ENCODE measurements at regions not wholly inside any gene's neighbourhood (a gene's known extent, or its start where the extent isn't known, plus 50 kb on each side); places are given as distances from the start of the nearest gene placed in this dataset.
"Not testable (repeated sequence)": the region's sequence is repeated elsewhere in the genome, so short reads cannot be mapped to it uniquely, and the experiment has no call there.

DNA sequence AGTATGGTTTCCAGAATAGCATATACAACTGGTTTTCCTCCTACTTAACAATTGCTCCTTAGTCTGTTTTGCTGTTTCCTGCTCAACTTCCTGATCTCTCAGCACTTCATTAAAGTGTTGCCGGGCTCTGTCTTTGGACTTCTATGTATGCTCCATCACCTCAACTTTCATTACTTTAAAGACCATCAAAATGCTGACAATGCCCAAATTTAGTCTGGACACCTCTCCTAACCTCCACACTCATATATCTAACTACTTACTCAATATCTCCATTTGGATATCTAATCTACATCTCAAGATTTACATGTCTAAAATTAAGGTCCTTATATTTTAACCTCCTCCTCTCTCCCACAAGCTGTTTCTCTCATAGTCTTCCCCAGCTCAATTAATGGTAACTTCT, 54.4 kb upstream of the LGR5 start:
- FAIRE-seq (no peak), DNase-seq (ENCODE audit: low spot score in 2 of 2) (no peak)

DNA sequence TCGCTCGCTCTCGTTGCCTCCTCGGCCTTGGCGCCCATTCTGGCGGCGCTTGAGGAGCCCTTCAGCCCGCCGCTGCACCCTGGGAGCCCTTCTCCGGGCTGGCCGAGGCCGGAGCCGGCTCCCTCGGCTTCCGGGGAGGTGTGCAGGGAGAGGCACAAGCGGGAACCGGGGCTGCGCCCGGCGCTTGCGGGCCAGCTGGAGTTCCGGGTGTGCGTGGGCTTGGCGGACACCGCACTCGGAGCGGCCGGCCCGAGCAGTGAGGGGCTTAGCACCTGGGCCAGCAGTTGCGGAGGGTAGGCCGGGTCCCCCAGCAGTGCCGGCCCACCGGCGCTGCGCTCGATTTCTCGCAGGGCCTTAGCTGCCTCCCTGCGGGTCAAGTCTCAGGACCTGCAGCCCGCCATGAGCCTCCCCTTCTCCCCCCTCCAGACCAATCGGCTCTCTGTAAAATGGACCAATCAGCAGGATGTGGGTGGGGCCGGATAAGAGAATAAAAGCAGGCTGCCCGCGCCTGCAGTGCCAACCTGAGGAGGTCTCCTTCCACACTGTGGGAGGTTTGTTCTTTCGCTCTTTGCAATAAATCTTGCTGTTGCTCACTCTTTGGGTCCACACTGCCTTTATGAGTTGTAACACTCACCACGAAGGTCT, 62.8 kb upstream of the LGR5 start:
- DNase-seq (ENCODE audit: low spot score in 2 of 2); FAIRE-seq: not testable (repeated sequence)

DNA sequence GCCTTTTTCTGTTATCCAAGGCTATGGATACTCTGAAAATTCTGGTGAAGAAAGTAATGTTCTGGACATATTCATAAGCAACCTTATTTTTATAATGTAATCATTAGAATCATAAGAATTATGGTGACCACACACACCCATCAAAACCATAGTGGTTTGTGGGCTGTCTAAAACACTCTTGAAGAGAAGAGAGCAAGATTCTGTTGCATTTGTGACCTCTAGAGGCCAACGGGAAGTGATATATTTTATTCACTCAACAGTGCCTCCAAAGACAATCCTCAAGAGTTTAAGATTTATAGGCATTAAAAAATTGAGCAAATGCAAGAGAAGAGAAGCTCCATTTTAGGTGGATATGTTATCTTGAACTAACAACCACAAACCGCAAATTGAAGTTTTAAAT, 68.5 kb upstream of the LGR5 start:
- FAIRE-seq (no peak), DNase-seq (ENCODE audit: low spot score in 2 of 2) (no peak)

DNA sequence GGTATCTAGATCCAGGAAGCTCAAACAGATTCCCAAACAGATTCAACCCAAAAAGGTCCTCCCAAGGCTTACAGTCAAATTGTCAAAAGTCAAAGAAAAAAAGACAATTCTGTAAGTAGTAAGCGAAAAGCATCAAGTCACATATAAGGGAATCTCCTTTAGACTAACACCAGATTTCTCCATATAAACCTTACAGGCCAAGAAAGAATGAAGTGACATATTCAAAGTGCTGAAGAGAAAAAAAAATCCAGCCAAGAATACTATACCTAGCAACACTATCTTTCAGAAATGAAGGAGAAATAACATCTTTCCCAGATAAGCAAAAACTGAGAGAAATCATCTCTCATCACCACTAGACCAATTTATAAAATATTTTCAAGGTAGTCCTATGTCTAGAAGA, 79.6 kb upstream of the LGR5 start:
- FAIRE-seq, result no peak
- no peak for DNase-seq (ENCODE audit: low spot score in 2 of 2)

DNA sequence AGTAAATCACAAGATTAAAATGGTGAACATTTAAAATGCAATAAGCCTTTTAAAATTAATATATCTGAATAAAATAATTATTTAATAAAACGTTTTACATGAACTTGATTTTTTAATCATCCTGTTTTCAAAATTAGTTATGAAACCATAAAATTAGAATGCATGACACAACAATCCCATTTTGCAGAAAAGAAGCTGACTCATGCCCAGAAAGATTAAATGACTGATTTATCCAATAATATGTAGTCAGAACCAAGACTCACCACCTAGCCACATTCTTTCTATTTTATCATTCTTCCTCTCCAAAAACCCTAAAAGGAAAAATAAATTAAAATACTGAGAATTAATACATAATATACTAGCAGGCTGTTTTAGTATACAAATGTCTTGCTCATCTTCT, 83.0 kb upstream of the LGR5 start:
- DNase-seq (ENCODE audit: low spot score in 2 of 2) (no peak), FAIRE-seq (peak; percentile 94)

DNA sequence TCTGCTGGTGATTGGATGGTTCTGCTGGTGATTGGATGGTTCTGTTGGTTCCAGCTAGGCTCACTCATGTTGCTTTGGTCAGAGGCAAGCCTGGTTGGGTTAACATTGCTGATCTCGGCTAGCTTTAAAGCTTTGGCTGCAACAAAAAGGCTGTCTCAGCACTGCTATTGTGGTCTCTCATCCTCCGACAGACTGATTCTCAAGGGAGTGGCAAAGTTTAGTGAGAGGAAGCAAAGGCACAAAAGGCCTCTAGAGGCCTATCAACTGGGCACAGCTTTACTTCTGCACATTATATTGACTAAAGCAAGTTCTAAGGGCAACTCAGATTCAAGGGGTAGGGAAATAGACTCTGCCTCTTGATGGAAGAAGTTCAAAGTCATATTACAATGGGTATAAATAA, 84.7 kb upstream of the LGR5 start:
- no peak for DNase-seq (ENCODE audit: low spot score in 2 of 2)
- no peak for FAIRE-seq

DNA sequence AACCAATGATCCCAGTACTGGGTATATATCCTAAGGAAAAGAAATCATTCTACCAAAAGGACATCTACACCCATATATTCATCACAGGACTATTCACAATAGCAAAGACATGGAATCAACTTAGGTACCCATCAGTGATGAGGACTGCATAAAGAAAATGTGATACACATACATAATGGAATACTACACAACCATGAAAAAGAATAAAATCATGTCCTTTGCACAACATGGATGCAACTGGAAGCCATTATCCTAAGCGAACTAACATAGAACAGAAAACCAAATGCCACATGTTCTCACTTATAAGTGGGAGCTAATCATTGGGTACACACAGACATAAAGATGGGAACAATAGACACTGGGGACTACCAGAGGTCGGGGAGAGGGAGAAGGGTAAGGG, 86.0 kb upstream of the LGR5 start:
- FAIRE-seq (no peak), DNase-seq (ENCODE audit: low spot score in 2 of 2) (no peak)

DNA sequence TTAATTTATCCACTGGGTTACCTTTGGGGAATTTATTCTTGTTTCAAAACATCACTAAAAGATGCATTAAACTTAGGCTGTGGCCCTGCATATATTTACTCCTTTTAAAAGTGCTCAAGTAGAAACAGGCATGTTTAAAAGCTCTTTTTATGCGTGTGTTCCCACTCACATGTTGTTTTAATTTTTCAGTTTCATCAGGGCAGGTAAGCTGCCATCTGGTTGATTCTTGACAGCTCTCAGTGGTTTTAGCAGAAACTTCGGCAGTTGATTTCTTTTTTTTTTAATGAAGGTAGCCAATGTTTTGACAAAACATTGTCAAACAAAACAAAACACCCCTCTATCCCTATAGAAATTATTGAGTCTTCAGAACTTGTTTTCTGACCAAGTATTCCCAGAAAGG, 89.6 kb upstream of the LGR5 start:
- DNase-seq (ENCODE audit: low spot score in 2 of 2) (no peak), FAIRE-seq (no peak)

DNA sequence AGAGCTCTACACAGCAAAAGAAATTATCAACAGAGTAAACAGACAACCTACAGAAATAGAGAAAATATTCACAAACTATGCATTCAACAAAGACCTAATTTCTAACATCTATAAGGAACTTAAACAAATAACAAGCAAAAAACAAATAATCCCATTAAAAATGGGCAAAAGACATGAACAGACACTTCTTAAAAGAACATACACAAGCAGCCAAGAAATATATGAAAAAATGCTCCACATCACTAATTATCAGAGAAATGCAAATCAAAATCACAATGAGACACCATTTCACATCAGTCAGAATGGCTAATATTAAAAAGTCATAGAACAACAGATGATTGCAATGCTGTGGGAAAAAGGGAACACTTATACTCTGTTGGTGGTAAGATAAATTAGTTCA, 100.7 kb upstream of the LGR5 start:
- FAIRE-seq (no peak), DNase-seq (ENCODE audit: low spot score in 2 of 2) (no peak)

DNA sequence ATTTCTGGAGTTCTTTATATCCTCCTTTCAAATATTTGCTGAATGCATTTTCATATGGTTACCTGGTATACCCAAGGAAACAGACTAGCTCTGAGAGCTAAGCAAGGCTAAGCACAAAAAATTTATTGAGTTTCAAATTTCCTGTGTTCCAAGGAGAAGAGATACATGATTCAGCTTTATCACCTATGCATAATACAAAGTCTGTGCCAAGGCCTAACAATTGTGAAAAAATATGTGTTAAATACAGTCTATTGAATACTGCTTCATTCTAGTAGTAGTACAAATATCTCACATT, 103.7 kb upstream of the LGR5 start:
- DNase-seq (ENCODE audit: low spot score in 2 of 2), result no peak
- FAIRE-seq, result no peak

DNA sequence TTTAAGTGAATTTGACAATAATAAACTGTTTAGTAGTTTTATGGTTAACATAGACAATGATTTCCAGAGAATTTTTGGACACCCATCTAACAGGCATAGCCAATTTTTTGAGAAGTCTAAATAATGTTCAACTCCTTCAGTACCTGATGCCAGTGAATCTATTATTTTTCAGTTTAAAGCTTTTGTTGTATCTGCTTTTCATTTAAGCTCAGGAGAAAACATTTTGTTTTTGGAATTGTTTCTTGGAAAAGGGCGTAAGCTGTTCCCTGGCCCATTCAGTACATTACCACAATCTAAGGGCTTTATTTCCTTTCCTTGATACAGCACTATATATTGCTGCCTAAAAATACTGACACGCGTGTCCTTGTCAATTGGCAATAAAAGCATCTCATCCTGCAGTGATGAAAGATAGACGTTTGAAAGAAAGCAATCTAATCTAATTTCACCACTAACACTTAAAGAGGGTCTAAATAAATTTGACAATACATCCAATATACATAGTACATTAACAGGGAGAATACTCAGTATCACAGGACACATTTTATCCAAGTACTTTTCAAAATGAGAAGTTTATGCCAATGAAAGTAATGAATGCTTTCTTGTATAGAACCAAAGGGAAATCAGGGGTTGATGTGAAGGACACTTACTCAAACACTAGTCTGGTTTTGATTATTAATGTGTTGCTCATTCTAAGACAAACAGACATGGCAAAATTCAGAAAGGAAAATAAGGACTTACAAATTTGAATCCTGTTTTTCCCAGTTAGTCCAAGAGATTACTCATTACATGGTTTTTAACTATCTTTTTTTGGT, 104.2 kb upstream of the LGR5 start:
- FAIRE-seq (no peak), DNase-seq (ENCODE audit: low spot score in 2 of 2) (no peak)

DNA sequence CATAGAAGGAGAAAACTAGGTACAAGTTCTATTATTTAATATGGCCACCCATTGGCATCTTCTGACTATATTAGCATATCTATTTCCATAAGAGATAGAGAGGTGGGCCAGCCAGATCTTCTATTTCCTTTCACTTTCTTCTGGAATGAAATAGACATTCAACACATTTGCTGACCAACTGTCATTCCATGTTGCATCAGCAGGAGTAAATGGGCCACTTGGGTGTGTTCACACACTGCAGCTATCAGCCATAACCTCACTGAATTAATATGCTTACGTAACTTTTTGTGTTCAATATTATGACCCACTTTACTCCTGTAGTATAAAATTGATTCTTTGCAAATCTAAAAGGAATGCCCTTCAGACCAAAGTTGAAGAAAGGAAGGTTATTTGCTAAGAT, 106.2 kb upstream of the LGR5 start:
- FAIRE-seq (no peak), DNase-seq (ENCODE audit: low spot score in 2 of 2) (no peak)

DNA sequence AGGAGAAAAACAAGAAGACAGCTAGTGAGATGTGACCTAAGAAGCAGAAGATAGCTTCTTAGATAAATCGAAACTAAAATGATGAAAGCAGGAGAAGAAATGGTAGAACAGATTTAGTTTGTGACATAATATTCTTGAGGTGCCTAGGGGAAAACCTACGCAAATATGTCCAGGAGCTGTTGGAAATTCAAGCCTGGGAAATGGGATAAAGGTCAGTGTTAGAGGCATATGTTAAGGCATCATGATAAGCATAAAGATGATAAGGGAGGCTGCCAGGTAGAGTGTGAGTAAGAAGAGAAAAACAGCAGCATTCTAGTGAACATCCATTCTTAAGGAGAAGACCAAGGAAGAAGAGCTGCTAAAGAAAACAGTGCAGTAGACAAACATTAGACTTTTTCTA, 109.6 kb upstream of the LGR5 start:
- DNase-seq (ENCODE audit: low spot score in 2 of 2), result no peak
- FAIRE-seq, result no peak

DNA sequence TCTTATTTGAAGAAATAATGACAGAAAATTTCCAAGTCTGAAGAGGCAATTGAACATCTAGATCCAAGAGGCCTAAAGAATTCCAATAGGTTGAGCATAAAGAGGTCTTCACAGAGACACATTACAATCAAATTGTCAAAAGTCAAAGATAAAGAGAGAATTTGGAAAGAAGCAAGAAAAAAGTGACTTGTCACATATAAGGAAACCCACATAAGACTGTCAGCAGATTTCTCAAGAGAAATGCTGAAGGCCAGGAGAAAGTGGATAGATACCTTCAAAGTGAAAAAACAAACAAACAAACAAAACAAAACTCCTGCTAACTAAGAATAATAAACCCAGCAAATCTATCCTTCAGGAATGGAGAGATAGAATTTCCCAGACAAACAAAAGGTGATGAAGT, 118.1 kb upstream of the LGR5 start:
- FAIRE-seq (no peak), DNase-seq (ENCODE audit: low spot score in 2 of 2) (no peak)

DNA sequence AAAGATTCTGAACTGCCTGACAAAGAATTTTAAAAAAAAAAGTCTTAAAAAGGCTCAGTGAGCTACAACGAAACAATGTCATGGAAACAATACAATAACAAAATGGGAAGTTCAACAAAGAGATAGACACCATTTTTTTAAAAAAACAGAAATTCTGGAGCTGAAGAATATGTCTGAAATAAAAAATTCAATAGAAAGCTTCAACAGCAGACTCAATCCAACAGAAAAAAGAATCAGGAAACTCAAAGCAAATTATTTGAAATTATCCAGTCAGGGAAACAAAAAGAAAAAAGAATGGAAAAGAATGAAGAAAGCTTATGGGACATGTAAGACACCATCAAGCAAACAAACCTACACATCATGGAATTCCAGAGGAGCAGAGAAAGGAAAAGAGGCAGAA, 118.5 kb upstream of the LGR5 start:
- DNase-seq (ENCODE audit: low spot score in 2 of 2), result no peak
- FAIRE-seq, result no peak

DNA sequence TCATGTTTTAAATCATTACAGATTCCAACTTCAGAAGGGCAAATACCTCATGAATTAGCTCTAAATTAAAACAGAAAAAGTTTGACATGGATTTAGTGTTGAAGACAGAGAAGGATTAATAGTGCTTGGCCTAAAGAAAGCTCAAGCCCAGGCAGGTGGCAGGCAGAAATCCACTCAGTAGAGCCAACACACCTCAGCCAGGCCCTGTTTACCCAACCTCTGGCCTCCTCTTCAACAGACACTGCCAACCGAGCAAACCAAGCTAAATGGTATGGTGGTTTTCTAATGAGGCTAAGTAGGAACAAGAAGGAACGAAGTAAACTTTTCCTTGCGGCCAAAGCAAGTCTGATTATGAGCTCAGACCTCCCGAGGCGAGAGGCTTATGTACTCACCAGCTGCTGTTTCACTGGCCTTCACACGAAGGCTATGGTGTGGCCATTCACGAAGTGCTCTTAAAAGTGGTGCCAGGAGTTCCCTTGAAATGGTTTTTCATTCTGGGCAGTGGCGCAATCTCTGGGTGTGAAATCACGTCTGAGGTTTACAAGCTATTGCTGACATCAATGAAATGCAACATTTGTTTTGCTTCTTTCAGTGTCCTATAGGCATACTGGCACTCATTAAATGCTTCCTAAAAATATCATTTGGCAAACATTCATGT, 124.1 kb upstream of the LGR5 start:
- DNase-seq (ENCODE audit: low spot score in 2 of 2), result no peak
- no peak for FAIRE-seq

DNA sequence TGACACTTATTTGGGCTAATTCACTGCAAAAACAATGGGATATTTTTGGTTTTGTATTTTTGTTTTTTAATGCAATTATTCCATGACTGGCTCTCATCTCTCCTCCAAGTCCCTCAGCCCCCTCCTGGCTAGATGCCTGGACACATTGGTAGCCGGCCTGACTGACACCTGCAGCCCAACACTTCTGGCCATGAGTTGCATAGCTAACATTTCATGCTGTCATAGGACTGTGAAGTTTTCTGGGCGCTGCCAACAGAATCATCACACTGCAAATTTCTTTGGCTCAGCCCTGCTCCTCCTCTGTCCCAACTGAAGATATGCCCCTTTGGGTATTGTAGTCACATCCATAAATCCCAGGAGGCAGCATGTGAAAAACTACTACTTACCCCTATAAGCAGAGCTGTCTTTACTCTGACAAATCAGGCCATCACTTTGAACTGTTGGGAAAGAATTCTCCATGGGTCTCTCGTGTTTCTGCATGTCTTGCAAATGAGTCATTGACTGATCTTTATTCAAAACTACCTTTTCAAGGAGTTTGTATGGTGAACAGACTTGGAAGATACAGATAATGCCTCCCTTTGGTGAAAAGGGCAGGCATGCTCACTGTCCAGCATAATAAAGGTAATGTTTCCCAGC, 126.7 kb upstream of the LGR5 start:
- FAIRE-seq, result no peak

DNA sequence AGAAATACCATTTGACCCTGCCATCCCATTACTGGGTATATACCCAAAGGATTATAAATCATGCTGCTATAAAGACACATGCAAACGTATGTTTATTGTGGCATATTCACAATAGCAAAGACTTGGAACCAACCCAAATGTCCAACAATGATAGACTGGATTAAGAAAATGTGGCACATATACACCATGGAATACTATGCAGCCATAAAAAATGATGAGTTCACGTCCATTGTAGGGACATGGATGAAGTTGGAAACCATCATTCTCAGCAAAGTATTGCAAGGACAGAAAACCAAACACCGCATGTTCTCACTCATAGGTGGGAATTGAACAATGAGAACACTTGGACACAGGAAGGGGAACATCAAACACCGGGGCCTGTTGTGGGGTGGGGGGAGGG, 128.0 kb upstream of the LGR5 start:
- DNase-seq (ENCODE audit: low spot score in 2 of 2); FAIRE-seq: not testable (repeated sequence)

More for the DNA sequence above, 126.7 kb upstream of the LGR5 start:
- no peak for DNase-seq (ENCODE audit: low spot score in 2 of 2)

DNA sequence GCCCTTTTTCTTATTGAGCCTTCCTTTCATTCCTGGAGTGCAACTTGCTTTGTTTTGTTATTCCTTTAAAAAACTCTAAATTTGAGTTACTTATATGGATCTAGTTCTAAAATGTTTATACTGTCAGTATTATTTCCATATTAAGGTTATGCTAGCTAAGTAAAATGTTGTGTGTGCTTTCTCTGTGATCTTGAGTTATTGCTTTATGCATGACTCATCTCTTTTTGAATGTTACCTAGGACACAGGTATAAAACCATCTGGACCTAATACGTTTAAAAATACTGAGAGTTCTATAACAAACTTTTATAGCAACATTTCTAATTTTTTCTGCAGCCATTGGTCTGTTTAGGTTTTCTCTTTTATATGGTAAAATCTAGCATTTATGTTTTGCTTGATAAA, 132.8 kb upstream of the LGR5 start:
- FAIRE-seq, result no peak
- no peak for DNase-seq (ENCODE audit: low spot score in 2 of 2)

DNA sequence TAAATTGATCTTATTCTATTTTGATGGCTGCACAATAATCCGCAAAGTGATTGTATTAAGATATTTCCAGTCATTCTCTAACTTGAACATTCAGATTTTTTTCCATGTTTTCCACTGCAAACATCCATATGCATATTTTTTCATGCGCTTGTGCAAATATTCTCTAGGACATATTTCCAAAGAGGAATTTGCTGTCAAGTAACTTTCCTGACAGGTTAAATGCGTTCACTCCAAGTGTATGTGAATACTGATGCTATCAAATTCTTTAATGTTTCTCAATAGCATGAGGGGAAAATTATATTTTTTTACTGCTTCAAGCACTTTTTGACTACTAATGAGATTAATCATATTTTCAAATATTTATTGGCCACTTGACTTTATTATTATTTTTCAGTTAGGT, 135.3 kb upstream of the LGR5 start:
- FAIRE-seq, result no peak
- no peak for DNase-seq (ENCODE audit: low spot score in 2 of 2)

DNA sequence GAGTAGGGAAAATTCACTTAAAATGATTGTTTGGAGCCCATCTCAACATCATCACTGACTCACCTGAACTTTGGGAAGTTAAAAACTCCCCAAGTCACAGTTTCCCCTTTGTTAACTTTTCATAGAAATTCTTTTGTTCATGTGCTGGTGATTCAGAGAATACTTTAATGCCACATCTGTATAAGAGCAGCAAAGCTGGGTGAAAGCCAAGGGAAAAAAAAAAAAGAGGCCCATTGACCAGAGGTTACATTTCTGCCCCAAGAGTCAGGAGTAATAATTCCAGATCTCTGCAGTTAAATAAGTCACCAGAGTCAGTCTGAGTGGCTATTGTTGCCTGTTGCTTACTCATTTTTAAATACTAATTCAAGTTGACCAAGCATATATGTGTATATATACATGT, 136.4 kb upstream of the LGR5 start:
- no peak for FAIRE-seq
- no peak for DNase-seq (ENCODE audit: low spot score in 2 of 2)
